ENCODE measurements at regions not wholly inside any gene's neighbourhood (a gene's known extent, or its start where the extent isn't known, plus 50 kb on each side); places are given as distances from the start of the nearest gene placed in this dataset.
"Not testable (repeated sequence)": the region's sequence is repeated elsewhere in the genome, so short reads cannot be mapped to it uniquely, and the experiment has no call there.

DNA sequence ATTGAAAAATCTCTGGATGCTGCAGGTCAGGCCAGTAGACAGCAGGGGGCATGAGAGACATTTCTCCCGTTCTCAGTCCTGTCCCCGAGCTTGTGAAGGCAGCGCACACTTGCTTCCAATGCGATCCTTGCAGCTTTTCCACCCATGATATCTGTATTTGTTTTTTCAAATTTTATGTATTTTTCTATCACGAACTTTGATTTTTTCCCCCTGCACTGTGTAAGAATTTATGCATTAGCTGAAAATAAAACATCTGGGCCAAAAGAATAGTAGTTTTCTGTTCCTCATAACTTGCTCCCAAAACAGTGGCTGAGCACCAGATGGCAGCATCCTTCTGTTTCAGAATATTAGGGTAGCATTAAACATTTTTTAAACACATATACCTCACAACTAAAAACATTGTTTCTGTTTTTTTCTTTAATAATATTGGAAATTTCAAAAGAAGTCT, 90.9 kb upstream of the PABPC3 start:
- not testable (repeated sequence) for H3K4me1 ChIP-seq (ENCODE audit: low read length); H3K36me3 ChIP-seq (replicated peaks; ENCODE audit: insufficient read depth, low read length); H4K20me1 ChIP-seq (ENCODE audit: insufficient read depth, low read length); H3K9me3 ChIP-seq (replicated peaks; ENCODE audit: insufficient read depth, low read length); H3K9me2 ChIP-seq (replicated peaks; ENCODE audit: insufficient read depth, low read length); H3F3A ChIP-seq (ENCODE audit: insufficient read depth, low read length); H3K4me3 ChIP-seq (ENCODE audit: low read length); H3K4me2 ChIP-seq (ENCODE audit: low read depth, low read length); H3K27ac ChIP-seq (ENCODE audit: low read length); H2AFZ ChIP-seq (ENCODE audit: low read length); H3K9ac ChIP-seq (ENCODE audit: low read length); H3K79me2 ChIP-seq (ENCODE audit: low read length); H3K27me3 ChIP-seq (replicated peaks; ENCODE audit: insufficient read depth, low read length)
- DNase-seq: peak; percentile 40
- TF ChIP-seq, protein P1, sequence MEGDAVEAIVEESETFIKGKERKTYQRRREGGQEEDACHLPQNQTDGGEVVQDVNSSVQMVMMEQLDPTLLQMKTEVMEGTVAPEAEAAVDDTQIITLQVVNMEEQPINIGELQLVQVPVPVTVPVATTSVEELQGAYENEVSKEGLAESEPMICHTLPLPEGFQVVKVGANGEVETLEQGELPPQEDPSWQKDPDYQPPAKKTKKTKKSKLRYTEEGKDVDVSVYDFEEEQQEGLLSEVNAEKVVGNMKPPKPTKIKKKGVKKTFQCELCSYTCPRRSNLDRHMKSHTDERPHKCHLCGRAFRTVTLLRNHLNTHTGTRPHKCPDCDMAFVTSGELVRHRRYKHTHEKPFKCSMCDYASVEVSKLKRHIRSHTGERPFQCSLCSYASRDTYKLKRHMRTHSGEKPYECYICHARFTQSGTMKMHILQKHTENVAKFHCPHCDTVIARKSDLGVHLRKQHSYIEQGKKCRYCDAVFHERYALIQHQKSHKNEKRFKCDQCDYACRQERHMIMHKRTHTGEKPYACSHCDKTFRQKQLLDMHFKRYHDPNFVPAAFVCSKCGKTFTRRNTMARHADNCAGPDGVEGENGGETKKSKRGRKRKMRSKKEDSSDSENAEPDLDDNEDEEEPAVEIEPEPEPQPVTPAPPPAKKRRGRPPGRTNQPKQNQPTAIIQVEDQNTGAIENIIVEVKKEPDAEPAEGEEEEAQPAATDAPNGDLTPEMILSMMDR (IDR thresholded peaks at IDR 0.05; ENCODE audit: low read length): peak; percentile 16; the same call in 1 of the 2 replicates

DNA sequence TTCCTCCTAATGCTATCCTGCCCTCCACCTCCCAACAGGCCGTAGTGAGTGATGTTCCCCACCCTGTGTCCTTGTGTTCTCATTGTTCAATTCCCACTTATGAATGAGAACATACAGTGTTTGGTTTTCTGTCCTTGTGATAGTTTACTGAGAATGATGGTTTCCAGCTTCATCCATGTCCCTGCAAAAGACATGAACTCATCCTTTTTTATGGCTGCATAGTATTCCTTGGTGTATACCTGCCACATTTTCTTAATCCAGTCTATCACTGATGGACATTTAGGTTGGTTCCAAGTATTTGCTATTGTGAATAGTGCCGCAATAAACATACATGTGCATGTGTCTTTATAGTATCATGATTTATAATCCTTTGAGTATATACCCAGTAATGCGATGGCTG, 88.5 kb upstream of the PABPC3 start:
- not testable (repeated sequence) for H3K9ac ChIP-seq (ENCODE audit: low read length); H3K36me3 ChIP-seq (replicated peaks; ENCODE audit: insufficient read depth, low read length); H3F3A ChIP-seq (ENCODE audit: insufficient read depth, low read length); H4K20me1 ChIP-seq (ENCODE audit: insufficient read depth, low read length); H3K9me2 ChIP-seq (replicated peaks; ENCODE audit: insufficient read depth, low read length); H3K79me2 ChIP-seq (ENCODE audit: low read length); H3K4me3 ChIP-seq (ENCODE audit: low read length); H3K4me2 ChIP-seq (ENCODE audit: low read depth, low read length); H2AFZ ChIP-seq (ENCODE audit: low read length); H3K4me1 ChIP-seq (ENCODE audit: low read length); H3K9me3 ChIP-seq (replicated peaks; ENCODE audit: insufficient read depth, low read length); H3K27ac ChIP-seq (ENCODE audit: low read length); DNase-seq; H3K27me3 ChIP-seq (replicated peaks; ENCODE audit: insufficient read depth, low read length)

DNA sequence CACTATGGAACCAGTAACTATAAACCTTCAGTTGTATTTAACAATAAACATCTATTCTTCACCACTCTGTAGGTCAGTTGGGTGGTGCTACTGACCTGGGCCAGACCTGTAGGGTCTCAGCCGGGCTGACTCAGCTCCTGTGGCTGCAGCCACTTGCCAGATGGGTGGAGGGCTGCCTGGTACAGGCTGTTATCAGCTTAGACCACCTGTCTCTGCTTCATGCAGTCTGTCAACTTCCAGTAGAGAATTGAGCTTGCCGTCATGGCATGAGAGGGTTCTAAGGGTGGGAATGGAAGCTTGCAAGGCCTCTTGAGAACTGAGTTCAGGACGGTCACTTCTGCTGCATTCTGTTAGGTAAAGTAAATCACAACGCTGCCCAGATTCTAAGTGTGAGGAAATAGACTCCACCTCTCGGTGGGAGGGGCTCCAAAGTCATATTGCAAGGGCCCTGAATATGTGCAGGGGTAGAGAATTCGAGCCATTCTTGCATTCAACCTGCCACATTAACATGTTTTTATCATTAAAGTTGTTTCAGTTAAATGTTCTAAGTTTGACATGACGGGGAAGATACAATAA, 81.5 kb upstream of the PABPC3 start:
- H3K27me3 ChIP-seq (replicated peaks; ENCODE audit: insufficient read depth, low read length); H3K9me2 ChIP-seq (replicated peaks; ENCODE audit: insufficient read depth, low read length); H3K79me2 ChIP-seq (ENCODE audit: low read length); H3F3A ChIP-seq (ENCODE audit: insufficient read depth, low read length); H4K20me1 ChIP-seq (ENCODE audit: insufficient read depth, low read length); H3K4me3 ChIP-seq (ENCODE audit: low read length); H2AFZ ChIP-seq (ENCODE audit: low read length); H3K9ac ChIP-seq (ENCODE audit: low read length); H3K9me3 ChIP-seq (replicated peaks; ENCODE audit: insufficient read depth, low read length); H3K36me3 ChIP-seq (replicated peaks; ENCODE audit: insufficient read depth, low read length); H3K4me2 ChIP-seq (ENCODE audit: low read depth, low read length); H3K27ac ChIP-seq (ENCODE audit: low read length); H3K4me1 ChIP-seq (ENCODE audit: low read length); DNase-seq: not testable (repeated sequence)

DNA sequence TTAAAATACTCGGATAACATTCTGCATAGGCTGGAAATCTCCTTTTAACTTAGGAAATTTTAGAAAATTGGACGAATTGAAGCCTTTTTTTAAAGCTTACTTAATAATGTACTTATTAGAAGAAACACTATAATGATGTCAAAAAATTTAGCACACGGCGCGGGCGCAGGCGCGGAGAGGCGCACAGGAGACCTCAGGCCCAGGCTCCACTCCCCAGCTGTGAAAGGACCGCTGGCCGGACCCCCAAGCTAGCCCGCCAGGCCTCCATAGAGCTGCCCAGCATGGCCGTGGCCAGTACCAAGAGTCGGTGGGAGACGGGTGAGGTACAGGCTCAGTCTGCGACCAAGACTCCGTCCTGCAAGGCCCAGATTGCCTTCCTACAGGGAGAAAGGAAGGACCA, 78.8 kb upstream of the PABPC3 start:
- not testable (repeated sequence) for H3K4me3 ChIP-seq (ENCODE audit: low read length); H3K4me1 ChIP-seq (ENCODE audit: low read length); DNase-seq; H3K79me2 ChIP-seq (ENCODE audit: low read length); H3K27me3 ChIP-seq (replicated peaks; ENCODE audit: insufficient read depth, low read length); H4K20me1 ChIP-seq (ENCODE audit: insufficient read depth, low read length); H3K4me2 ChIP-seq (ENCODE audit: low read depth, low read length); H3K36me3 ChIP-seq (replicated peaks; ENCODE audit: insufficient read depth, low read length); H3F3A ChIP-seq (ENCODE audit: insufficient read depth, low read length); H2AFZ ChIP-seq (ENCODE audit: low read length); H3K9ac ChIP-seq (ENCODE audit: low read length); H3K9me2 ChIP-seq (replicated peaks; ENCODE audit: insufficient read depth, low read length); H3K9me3 ChIP-seq (replicated peaks; ENCODE audit: insufficient read depth, low read length); H3K27ac ChIP-seq (ENCODE audit: low read length)

DNA sequence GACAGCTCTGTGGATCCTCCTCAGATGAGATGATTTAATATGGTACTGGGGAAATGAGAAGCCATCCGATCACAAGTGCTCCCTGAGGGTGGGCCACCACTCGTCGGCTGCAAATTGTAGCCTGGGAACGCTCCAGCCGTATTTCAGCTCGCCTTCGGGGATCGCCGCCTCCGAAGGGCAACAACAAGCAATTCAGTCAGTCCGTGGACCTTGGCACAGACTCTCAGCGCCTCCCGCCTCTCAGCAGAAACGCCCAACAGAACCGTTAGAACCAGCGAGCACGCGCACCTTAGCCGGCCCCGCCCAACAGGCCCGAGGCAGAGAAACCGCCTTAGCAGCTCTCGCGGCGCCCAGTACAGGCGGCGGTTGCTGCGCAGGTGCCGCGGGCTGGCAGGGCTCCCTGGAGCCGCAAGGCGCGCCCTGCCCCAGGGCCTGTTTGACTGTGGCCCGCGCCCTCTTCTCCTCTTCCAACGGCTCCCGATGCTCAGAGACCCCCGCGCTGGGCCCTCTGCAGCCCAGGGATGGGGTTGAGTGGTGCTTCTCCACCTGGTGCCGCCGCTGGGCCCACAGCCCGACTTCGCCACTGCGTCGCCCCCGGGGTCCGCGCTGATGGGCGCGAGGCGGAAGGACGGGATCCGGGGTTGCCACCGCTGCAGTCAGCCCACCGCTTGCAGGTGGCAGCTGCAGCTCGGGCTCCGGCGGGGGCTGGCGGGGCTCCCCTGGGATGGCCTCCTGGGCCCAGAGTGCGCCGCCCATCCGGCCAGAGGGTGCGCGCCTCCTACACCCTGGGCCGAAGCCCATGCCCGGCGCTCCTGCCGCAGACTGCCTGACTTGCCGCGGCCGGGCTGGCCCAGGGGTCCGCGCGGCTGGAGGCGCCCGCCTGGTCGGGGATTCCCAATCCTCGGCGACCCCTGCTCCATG, 77.9 kb upstream of the PABPC3 start:
- H3K9ac ChIP-seq (ENCODE audit: low read length); H3F3A ChIP-seq (ENCODE audit: insufficient read depth, low read length); H3K9me2 ChIP-seq (replicated peaks; ENCODE audit: insufficient read depth, low read length); H3K36me3 ChIP-seq (replicated peaks; ENCODE audit: insufficient read depth, low read length); H3K27me3 ChIP-seq (replicated peaks; ENCODE audit: insufficient read depth, low read length); H3K27ac ChIP-seq (ENCODE audit: low read length); H2AFZ ChIP-seq (ENCODE audit: low read length); H3K79me2 ChIP-seq (ENCODE audit: low read length); H3K4me3 ChIP-seq (ENCODE audit: low read length); DNase-seq; H3K4me2 ChIP-seq (ENCODE audit: low read depth, low read length); H4K20me1 ChIP-seq (ENCODE audit: insufficient read depth, low read length); H3K9me3 ChIP-seq (replicated peaks; ENCODE audit: insufficient read depth, low read length); H3K4me1 ChIP-seq (ENCODE audit: low read length): not testable (repeated sequence)

Data from MM.1S (cell line).